K562 (cell line): ENCODE measurements at regions not wholly inside any gene's neighbourhood (a gene's known extent, or its start where the extent isn't known, plus 50 kb on each side); places are given as distances from the start of the nearest gene placed in this dataset.

Experiments used
- CTBP1 ChIP-seq: fragments of 450-650 bp; IDR thresholded peaks from 2 replicates; pipeline ENCODE4 v1.6.1; 2016; ENCODE audit warnings: borderline replicate concordance
- DACH1 ChIP-seq: fragments of 450-650 bp; IDR thresholded peaks from 2 replicates; pipeline ENCODE4 v1.6.1; 2018; ENCODE audit not compliant: partially characterized antibody
- DLX4 ChIP-seq: fragments of 250-450 bp; sonication (Bioruptor Pico); IDR thresholded peaks from 2 replicates; pipeline ENCODE4 v1.6.1; 2021; ENCODE audit warnings: mild to moderate bottlenecking
- FOXM1 ChIP-seq, 2 experiments: fragments of 450-650 bp in 1 of 2; sonication (generic) in 1 of 2; formaldehyde crosslinking in 1 of 2; IDR thresholded peaks; 2 replicates each; pipeline versions ENCODE4 v1.6.1 to v1.9.0; 2017 to 2022; ENCODE audit warnings: low read depth in 2 of 2, mild to moderate bottlenecking in 2 of 2, missing genetic modification reagents in 1 of 2, moderate library complexity in 1 of 2
- MCM5 ChIP-seq: fragments of 450-650 bp; IDR thresholded peaks from 2 replicates; pipeline ENCODE4 v1.6.1; 2016; ENCODE audit warnings: low read depth
- POLR2B ChIP-seq: fragments of 450-650 bp; IDR thresholded peaks from 2 replicates; pipeline ENCODE4 v1.6.1; 2018; ENCODE audit warnings: low read depth; ENCODE audit not compliant: partially characterized antibody
- RCOR1 ChIP-seq, 2 experiments: IDR thresholded peaks; 2 replicates each; pipeline ENCODE4 v1.6.1; 2012; ENCODE audit warnings: low read depth in 2 of 2, low read length in 2 of 2, borderline replicate concordance in 1 of 2, improper control_type of control experiment in 1 of 2
- YY1 ChIP-seq, 3 experiments: IDR thresholded peaks; 2 replicates each; pipeline ENCODE4 v1.6.1; 2011; ENCODE audit warnings: low read length in 2 of 3, mild to moderate bottlenecking in 2 of 3, moderate library complexity in 2 of 3, borderline replicate concordance in 1 of 3, control low read depth in 1 of 3, low read depth in 1 of 3; ENCODE audit not compliant: insufficient read depth in 3 of 3, insufficient replicate concordance in 2 of 3, control insufficient read depth in 1 of 3, insufficient read length in 1 of 3; ENCODE audit errors: extremely low read depth in 1 of 3
- ZNF140 ChIP-seq: fragments of 250-450 bp; sonication (Bioruptor Pico); IDR thresholded peaks from 2 replicates; pipeline ENCODE4 v1.8.0; 2021; ENCODE audit warnings: moderate library complexity, mild to moderate bottlenecking, inconsistent platforms
- ZNF253 ChIP-seq: fragments of 250-450 bp; sonication (Bioruptor Pico); conservative IDR thresholded peaks from 2 replicates; pipeline ENCODE4 v1.6.1; 2021; ENCODE audit warnings: mild to moderate bottlenecking

GRCh38 chr18:43663159-43663558 lies 385.9 kb upstream of the SYT4 start:
- TF ChIP-seq DLX4 (CRISPR knock-in tag) (no peak), RCOR1 (IDR thresholded peaks at IDR 0.05; ENCODE audit: borderline replicate concordance in 1 of 2, low read depth in 2 of 2, low read length in 2 of 2) (no peak), FOXM1 (IDR thresholded peaks at IDR 0.05; ENCODE audit: low read depth) (no peak), FOXM1 (CRISPR knock-in tag; IDR thresholded peaks at IDR 0.05; ENCODE audit: low read depth) (no peak), POLR2B (no peak), CTBP1 (no peak), YY1 (IDR thresholded peaks at IDR 0.05; ENCODE audit: borderline replicate concordance in 1 of 3, control insufficient read depth in 1 of 3, extremely low read depth in 1 of 3, insufficient read depth in 3 of 3, insufficient read length in 1 of 3, insufficient replicate concordance in 2 of 3, low read depth in 1 of 3, low read length in 2 of 3) (no peak), DACH1 (no peak), ZNF140 (CRISPR knock-in tag) (no peak), MCM5 (no peak), ZNF253 (CRISPR knock-in tag) (no peak)
